ENCODE measurements at regions not wholly inside any gene's neighbourhood (a gene's known extent, or its start where the extent isn't known, plus 50 kb on each side); places are given as distances from the start of the nearest gene placed in this dataset.

DNA sequence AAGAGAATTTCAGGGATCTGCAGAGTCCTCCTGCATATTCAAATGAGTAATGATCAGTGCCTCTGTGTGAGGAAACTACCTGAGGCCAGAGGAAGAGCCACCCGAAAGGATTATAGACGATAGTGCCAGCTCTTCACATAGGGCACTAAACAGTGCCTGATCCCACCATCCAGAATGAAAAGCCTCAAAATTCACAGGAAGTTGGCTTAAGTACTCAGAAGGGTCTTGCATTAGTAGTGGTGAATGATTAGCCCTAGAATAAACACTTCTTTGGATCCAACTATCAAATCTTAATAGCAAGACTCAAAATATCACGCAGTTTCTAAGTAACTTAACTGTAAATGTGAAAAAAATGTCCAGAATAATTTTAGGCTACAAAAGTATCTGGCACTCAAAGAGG lies 324.4 kb downstream of the ZNF674 start:
- Histone ChIP-seq H3K9me3 (ENCODE audit: low read depth) (no peaks in the 10 kb centered on the region), H3K79me2 (ENCODE audit: low read depth) (no peaks in the 10 kb centered on the region), H3F3A (ENCODE audit: low read depth) (no peaks in the 10 kb centered on the region), H3K4me2 (no peak overlapping the region), H2AFZ (replicated peaks) (no peak overlapping the region), H3K9ac (no peak overlapping the region), H3K4me1 (no peaks in the 10 kb centered on the region), H3K27ac (no peak overlapping the region), H3K36me3 (no peaks in the 10 kb centered on the region), H3K4me3 (no peak overlapping the region), H3K27me3 (no peaks in the 10 kb centered on the region), H4K20me1 (ENCODE audit: low read depth) (no peaks in the 10 kb centered on the region)
- Mint-ChIP-seq H3K9me3 (peaks cover 2% of the 10 kb centered on the region), H3K4me1 (no peaks in the 10 kb centered on the region), H3K27me3 (ENCODE audit: insufficient read depth, low read depth) (no peaks in the 10 kb centered on the region), H3K36me3 (no peaks in the 10 kb centered on the region), H3K4me3 (no peak overlapping the region), H3K27ac (no peak overlapping the region)
- DNase-seq (ENCODE audit: low spot score), result no peak
- no peak for TF ChIP-seq EZH2phosphoT487 (IDR thresholded peaks at IDR 0.05)
- TF ChIP-seq CTCF (IDR thresholded peaks at IDR 0.05), result no peak
- TF ChIP-seq EZH2 (IDR thresholded peaks at IDR 0.05), result no peak

GRCh38 chrX:46218373-46218772 lies 326.8 kb downstream of the ZNF674 start:
- no peaks in the 10 kb centered on the region for H3K4me1 ChIP-seq
- no peaks in the 10 kb centered on the region for H3K36me3 ChIP-seq
- TF ChIP-seq EZH2phosphoT487 (IDR thresholded peaks at IDR 0.05), result no peak
- no peak for TF ChIP-seq EZH2 (IDR thresholded peaks at IDR 0.05)
- no peak for TF ChIP-seq CTCF (IDR thresholded peaks at IDR 0.05)
- H3K4me2 ChIP-seq, result no peak overlapping the region
- no peak overlapping the region for H3K27ac ChIP-seq
- no peaks in the 10 kb centered on the region for H3F3A ChIP-seq (ENCODE audit: low read depth)
- H3K27me3 ChIP-seq, result no peaks in the 10 kb centered on the region
- no peaks in the 10 kb centered on the region for H3K79me2 ChIP-seq (ENCODE audit: low read depth)
- H4K20me1 ChIP-seq (ENCODE audit: low read depth), result no peaks in the 10 kb centered on the region
- no peaks in the 10 kb centered on the region for H3K9me3 ChIP-seq (ENCODE audit: low read depth)
- H3K27ac Mint-ChIP-seq, result no peak overlapping the region
- H3K36me3 Mint-ChIP-seq, result no peaks in the 10 kb centered on the region
- no peak overlapping the region for H3K4me3 ChIP-seq
- no peak for DNase-seq (ENCODE audit: low spot score)
- H3K9ac ChIP-seq, result no peak overlapping the region
- no peak overlapping the region for H3K4me3 Mint-ChIP-seq
- no peaks in the 10 kb centered on the region for H3K4me1 Mint-ChIP-seq
- no peaks in the 10 kb centered on the region for H3K27me3 Mint-ChIP-seq (ENCODE audit: insufficient read depth, low read depth)
- peaks cover 7% of the 10 kb centered on the region for H3K9me3 Mint-ChIP-seq
- no peak overlapping the region for H2AFZ ChIP-seq (replicated peaks)

DNA sequence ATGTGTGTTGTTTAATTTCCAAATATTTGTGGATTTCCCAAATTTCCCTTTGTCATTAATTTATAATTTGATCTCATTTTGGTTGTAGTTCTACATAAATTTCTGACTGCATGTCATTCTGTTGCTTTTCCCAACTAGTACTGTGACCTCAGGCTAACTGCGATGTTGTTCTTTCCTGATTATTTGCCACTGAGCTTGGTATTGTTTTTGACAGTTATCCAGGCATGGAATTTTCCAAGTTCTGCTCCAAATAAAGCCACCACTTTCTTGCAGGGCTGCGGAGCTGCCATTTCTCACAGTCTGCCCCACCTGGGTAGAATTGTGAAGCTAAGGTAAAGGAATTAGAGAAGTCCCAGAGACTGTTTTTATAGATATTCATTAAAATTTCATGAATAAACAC lies 328.8 kb downstream of the ZNF674 start:
- Mint-ChIP-seq H3K9me3 (peaks cover 5% of the 10 kb centered on the region), H3K27me3 (ENCODE audit: insufficient read depth, low read depth) (no peaks in the 10 kb centered on the region), H3K36me3 (no peaks in the 10 kb centered on the region), H3K27ac (no peak overlapping the region), H3K4me1 (no peaks in the 10 kb centered on the region), H3K4me3 (no peak overlapping the region)
- Histone ChIP-seq H3K9me3 (ENCODE audit: low read depth) (no peaks in the 10 kb centered on the region), H3K27ac (no peak overlapping the region), H3K79me2 (ENCODE audit: low read depth) (no peaks in the 10 kb centered on the region), H3K4me3 (no peak overlapping the region), H3F3A (ENCODE audit: low read depth) (no peaks in the 10 kb centered on the region), H3K4me2 (no peak overlapping the region), H4K20me1 (ENCODE audit: low read depth) (no peaks in the 10 kb centered on the region), H3K27me3 (no peaks in the 10 kb centered on the region), H3K36me3 (no peaks in the 10 kb centered on the region), H2AFZ (replicated peaks) (no peak overlapping the region), H3K4me1 (no peaks in the 10 kb centered on the region), H3K9ac (no peak overlapping the region)
- no peak for DNase-seq (ENCODE audit: low spot score)
- no peak for TF ChIP-seq EZH2 (IDR thresholded peaks at IDR 0.05)
- no peak for TF ChIP-seq EZH2phosphoT487 (IDR thresholded peaks at IDR 0.05)
- no peak for TF ChIP-seq CTCF (IDR thresholded peaks at IDR 0.05)

- Mint-ChIP-seq H3K4me3 (no peak overlapping the region), H3K9me3 (peaks cover 5% of the 10 kb centered on the region), H3K27ac (no peak overlapping the region), H3K36me3 (no peaks in the 10 kb centered on the region), H3K4me1 (peaks cover 4% of the 10 kb centered on the region), H3K27me3 (ENCODE audit: insufficient read depth, low read depth) (peaks cover 2% of the 10 kb centered on the region)
- TF ChIP-seq CTCF (IDR thresholded peaks at IDR 0.05) (no peak), EZH2phosphoT487 (IDR thresholded peaks at IDR 0.05) (no peak), EZH2 (IDR thresholded peaks at IDR 0.05) (no peak)
- DNase-seq (ENCODE audit: low spot score), result no peak
- Histone ChIP-seq H3K9me3 (ENCODE audit: low read depth) (no peaks in the 10 kb centered on the region), H3K4me2 (no peak overlapping the region), H3K27ac (no peak overlapping the region), H3K4me3 (no peak overlapping the region), H3K9ac (no peak overlapping the region), H3K4me1 (peaks cover 6% of the 10 kb centered on the region), H3F3A (ENCODE audit: low read depth) (no peaks in the 10 kb centered on the region), H3K79me2 (ENCODE audit: low read depth) (no peaks in the 10 kb centered on the region), H4K20me1 (ENCODE audit: low read depth) (no peaks in the 10 kb centered on the region), H2AFZ (replicated peaks) (no peak overlapping the region), H3K27me3 (no peaks in the 10 kb centered on the region), H3K36me3 (no peaks in the 10 kb centered on the region)
Measured at GRCh38 chrX:46211079-46211478, 334.1 kb downstream of the ZNF674 start.

Measured in neural progenitor cell (in vitro differentiated cells).